Neural cell (in vitro differentiated cells): ENCODE measurements at regions not wholly inside any gene's neighbourhood (a gene's known extent, or its start where the extent isn't known, plus 50 kb on each side); places are given as distances from the start of the nearest gene placed in this dataset.

Source experiments
- H2AFZ ChIP-seq: fragments of 200-600, 300-800 bp; sonication (generic), shearing (Covaris generic); 2 replicates; pipeline ENCODE4 v1.6.0; 2014; ENCODE audit warnings: low read depth, mild to moderate bottlenecking, antibody characterized with exemption, low read length, moderate library complexity
- H3F3A ChIP-seq: fragments of 200-600 bp; shearing (Covaris generic); 2 replicates; pipeline ENCODE4 v1.6.1; 2016; ENCODE audit warnings: mild to moderate bottlenecking, moderate library complexity, mixed read lengths, antibody characterized with exemption, low read length; ENCODE audit not compliant: insufficient read depth, poor library complexity, severe bottlenecking
- H3K27ac ChIP-seq: fragments of 200-600, 300-800 bp; sonication (generic), shearing (Covaris generic); 2 replicates; pipeline ENCODE4 v1.5.1; 2014; ENCODE audit warnings: mild to moderate bottlenecking, low read length, moderate library complexity
- H3K27me3 ChIP-seq: fragments of 300-800, 200-600 bp; sonication (generic), shearing (Covaris generic); 2 replicates; pipeline ENCODE4 v1.6.0; 2014; ENCODE audit warnings: mild to moderate bottlenecking, low read depth, low read length, moderate library complexity; ENCODE audit not compliant: insufficient read depth
- H3K36me3 ChIP-seq: fragments of 300-800, 200-600 bp; sonication (generic), shearing (Covaris generic); 2 replicates; pipeline ENCODE4 v1.5.1; 2014; ENCODE audit warnings: mild to moderate bottlenecking, antibody characterized with exemption, low read length, moderate library complexity; ENCODE audit not compliant: insufficient read depth
- H3K4me2 ChIP-seq: fragments of 300-800, 200-600 bp; sonication (generic), shearing (Covaris generic); 2 replicates; pipeline ENCODE4 v1.6.0; 2014; ENCODE audit warnings: mild to moderate bottlenecking, low read length
- H3K4me3 ChIP-seq: fragments of 300-800, 200-600 bp; sonication (generic), shearing (Covaris generic); 2 replicates; pipeline ENCODE4 v1.5.1; 2014; ENCODE audit warnings: mild to moderate bottlenecking, low read length, moderate library complexity
- H3K79me2 ChIP-seq: fragments of 200-600 bp; shearing (Covaris generic); replicated peaks from 2 replicates; pipeline ENCODE4 v1.6.0; 2014; ENCODE audit warnings: mild to moderate bottlenecking, low read length, moderate library complexity; ENCODE audit not compliant: insufficient read depth
- H3K9ac ChIP-seq: fragments of 300-800, 200-600 bp; sonication (generic), shearing (Covaris generic); 2 replicates; pipeline ENCODE4 v1.6.1; 2016; ENCODE audit warnings: mild to moderate bottlenecking, low read length, mixed read lengths
- H3K9me2 ChIP-seq: fragments of 200-600 bp; shearing (Covaris generic); 2 replicates; pipeline ENCODE4 v1.6.1; 2016; ENCODE audit warnings: mild to moderate bottlenecking, low read length, mixed read lengths; ENCODE audit not compliant: insufficient read depth
- H3K9me3 ChIP-seq: fragments of 200-600, 300-800 bp; sonication (generic), shearing (Covaris generic); 2 replicates; pipeline ENCODE4 v1.6.1; 2016; ENCODE audit warnings: mild to moderate bottlenecking, mixed run types, low read length, moderate library complexity, mixed read lengths
- H4K20me1 ChIP-seq: fragments of 200-600 bp; shearing (Covaris generic); 2 replicates; pipeline ENCODE4 v1.6.1; 2016; ENCODE audit warnings: mild to moderate bottlenecking, mixed run types; ENCODE audit not compliant: insufficient read depth
- CTCF ChIP-seq: fragments of 450-650 bp; IDR thresholded peaks from 2 replicates; pipeline ENCODE4 v1.5.1; 2014; ENCODE audit warnings: antibody characterized with exemption, mild to moderate bottlenecking, moderate library complexity; ENCODE audit not compliant: poor library complexity, severe bottlenecking
- EP300 ChIP-seq: fragments of 450-650 bp; conservative IDR thresholded peaks from 2 replicates; pipeline ENCODE4 v1.6.1; 2014; ENCODE audit warnings: antibody characterized with exemption, mild to moderate bottlenecking, moderate library complexity; ENCODE audit not compliant: poor library complexity, severe bottlenecking
- EZH2 ChIP-seq: fragments of 200-600, 300-800 bp; shearing (Covaris generic), sonication (generic); IDR thresholded peaks from 2 replicates; pipeline ENCODE4 v1.6.1; 2014; ENCODE audit warnings: antibody characterized with exemption, low read length, borderline replicate concordance, mild to moderate bottlenecking; ENCODE audit not compliant: insufficient read depth, poor library complexity, severe bottlenecking
- MXI1 ChIP-seq: fragments of 450-650 bp; conservative IDR thresholded peaks from 2 replicates; pipeline ENCODE4 v1.6.1; 2014; ENCODE audit warnings: antibody characterized with exemption, mild to moderate bottlenecking; ENCODE audit not compliant: poor library complexity, severe bottlenecking
- POLR2AphosphoS5 ChIP-seq: IDR thresholded peaks from 2 replicates; pipeline ENCODE4 v1.6.1; 2012
- RAD21 ChIP-seq: fragments of 450-650 bp; conservative IDR thresholded peaks from 2 replicates; pipeline ENCODE4 v1.6.1; 2014; ENCODE audit warnings: antibody characterized with exemption, mild to moderate bottlenecking, moderate library complexity
- SMC3 ChIP-seq: fragments of 450-650 bp; conservative IDR thresholded peaks from 2 replicates; pipeline ENCODE4 v1.6.1; 2014; ENCODE audit warnings: antibody characterized with exemption, mild to moderate bottlenecking, moderate library complexity; ENCODE audit not compliant: poor library complexity
- TAF1 ChIP-seq: IDR thresholded peaks from 2 replicates; pipeline ENCODE4 v1.6.1; 2012; ENCODE audit warnings: low read depth
- TF ChIP-seq, protein P1 (sequence below): IDR thresholded peaks from 2 replicates; pipeline ENCODE4 v1.6.1; 2012; ENCODE audit warnings: borderline replicate concordance

- Histone ChIP-seq H3K27me3 (no peaks in the 10 kb centered on the region), H3K79me2 (no peaks in the 10 kb centered on the region), H3K9me2 (no peaks in the 10 kb centered on the region), H3K36me3 (no peaks in the 10 kb centered on the region), H3F3A (no peaks in the 10 kb centered on the region), H3K9me3 (no peaks in the 10 kb centered on the region), H3K4me2 (no peak overlapping the region), H3K27ac (no peak overlapping the region), H3K4me3 (no peak overlapping the region), H4K20me1 (no peaks in the 10 kb centered on the region), H3K9ac (no peak overlapping the region), H2AFZ (no peak overlapping the region)
- no peak for TF ChIP-seq RAD21
These were observed 158.3 kb upstream of the OGFRL1 start for GRCh38 chr6:71130277-71130676.

- no peak for TF ChIP-seq EZH2
- no peak for TF ChIP-seq SMC3
- TF ChIP-seq POLR2AphosphoS5 = no peak
- TF ChIP-seq CTCF = no peak
- no peak for TF ChIP-seq MXI1
- TF ChIP-seq, protein P1, sequence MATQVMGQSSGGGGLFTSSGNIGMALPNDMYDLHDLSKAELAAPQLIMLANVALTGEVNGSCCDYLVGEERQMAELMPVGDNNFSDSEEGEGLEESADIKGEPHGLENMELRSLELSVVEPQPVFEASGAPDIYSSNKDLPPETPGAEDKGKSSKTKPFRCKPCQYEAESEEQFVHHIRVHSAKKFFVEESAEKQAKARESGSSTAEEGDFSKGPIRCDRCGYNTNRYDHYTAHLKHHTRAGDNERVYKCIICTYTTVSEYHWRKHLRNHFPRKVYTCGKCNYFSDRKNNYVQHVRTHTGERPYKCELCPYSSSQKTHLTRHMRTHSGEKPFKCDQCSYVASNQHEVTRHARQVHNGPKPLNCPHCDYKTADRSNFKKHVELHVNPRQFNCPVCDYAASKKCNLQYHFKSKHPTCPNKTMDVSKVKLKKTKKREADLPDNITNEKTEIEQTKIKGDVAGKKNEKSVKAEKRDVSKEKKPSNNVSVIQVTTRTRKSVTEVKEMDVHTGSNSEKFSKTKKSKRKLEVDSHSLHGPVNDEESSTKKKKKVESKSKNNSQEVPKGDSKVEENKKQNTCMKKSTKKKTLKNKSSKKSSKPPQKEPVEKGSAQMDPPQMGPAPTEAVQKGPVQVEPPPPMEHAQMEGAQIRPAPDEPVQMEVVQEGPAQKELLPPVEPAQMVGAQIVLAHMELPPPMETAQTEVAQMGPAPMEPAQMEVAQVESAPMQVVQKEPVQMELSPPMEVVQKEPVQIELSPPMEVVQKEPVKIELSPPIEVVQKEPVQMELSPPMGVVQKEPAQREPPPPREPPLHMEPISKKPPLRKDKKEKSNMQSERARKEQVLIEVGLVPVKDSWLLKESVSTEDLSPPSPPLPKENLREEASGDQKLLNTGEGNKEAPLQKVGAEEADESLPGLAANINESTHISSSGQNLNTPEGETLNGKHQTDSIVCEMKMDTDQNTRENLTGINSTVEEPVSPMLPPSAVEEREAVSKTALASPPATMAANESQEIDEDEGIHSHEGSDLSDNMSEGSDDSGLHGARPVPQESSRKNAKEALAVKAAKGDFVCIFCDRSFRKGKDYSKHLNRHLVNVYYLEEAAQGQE = no peak
- TF ChIP-seq RAD21 = no peak
- TF ChIP-seq EP300 = no peak
- TF ChIP-seq TAF1 = no peak
- H3K9me3 ChIP-seq = no peaks in the 10 kb centered on the region
These were observed 153.5 kb upstream of the OGFRL1 start for GRCh38 chr6:71134929-71135642.

More at GRCh38 chr6:71134929-71135642, 153.5 kb upstream of the OGFRL1 start:
- H3K9ac ChIP-seq = no peak overlapping the region
- H3K4me2 ChIP-seq = no peak overlapping the region
- H3K4me3 ChIP-seq = no peak overlapping the region
- no peaks in the 10 kb centered on the region for H3K36me3 ChIP-seq
- no peaks in the 10 kb centered on the region for H3K27me3 ChIP-seq
- no peaks in the 10 kb centered on the region for H3K79me2 ChIP-seq
- H2AFZ ChIP-seq = no peak overlapping the region
- H3K27ac ChIP-seq = no peak overlapping the region
- H3K9me2 ChIP-seq = no peaks in the 10 kb centered on the region
- no peaks in the 10 kb centered on the region for H3F3A ChIP-seq
- H4K20me1 ChIP-seq = no peaks in the 10 kb centered on the region
